ENCODE measurements at regions not wholly inside any gene's neighbourhood (a gene's known extent, or its start where the extent isn't known, plus 50 kb on each side); places are given as distances from the start of the nearest gene placed in this dataset.

DNA sequence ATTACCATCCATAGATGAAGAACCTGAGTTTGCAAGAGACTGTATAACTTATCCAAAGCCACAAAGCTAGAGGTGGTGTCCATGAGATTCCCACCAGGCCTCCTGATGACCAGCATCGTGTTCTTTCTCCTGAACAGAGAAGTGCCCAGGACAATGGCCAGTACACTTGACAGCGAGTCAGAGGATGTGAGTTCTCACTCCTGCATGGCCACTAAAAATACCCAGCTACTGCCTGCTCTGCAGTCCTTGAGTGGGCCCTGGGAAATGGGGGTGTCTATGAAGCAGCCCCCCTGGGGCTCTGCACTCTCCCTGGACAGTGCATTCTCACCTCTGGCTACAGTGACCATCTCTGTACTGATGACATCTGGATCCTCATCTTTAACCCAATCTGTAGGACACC is 201.2 kb downstream of the RPLP1 start:
- Histone ChIP-seq H2AFZ (replicated peaks; ENCODE audit: low read length, poor library complexity) (no peak overlapping the region), H4K20me1 (ENCODE audit: insufficient read depth, low read length) (no peaks in the 10 kb centered on the region), H3K4me2 (ENCODE audit: low read depth, low read length) (no peak overlapping the region), H2AK5ac (ENCODE audit: low read depth, low read length) (no peak overlapping the region), H3K56ac (ENCODE audit: extremely low read depth, insufficient read depth, low read length) (no peak overlapping the region), H3K36me3 (ENCODE audit: control insufficient read depth, insufficient read depth, low read length) (no peaks in the 10 kb centered on the region), H4K8ac (ENCODE audit: low read depth in 2 of 2, low read length in 2 of 2) (no peak overlapping the region), H2BK20ac (ENCODE audit: low read depth, low read length) (no peak overlapping the region), H3K18ac (ENCODE audit: low read depth, low read length) (no peak overlapping the region), H3K9me3 (ENCODE audit: control insufficient read depth, insufficient read depth, low read length) (peaks cover 4% of the 10 kb centered on the region; the same call in 1 of the 2 replicates), H3K79me1 (ENCODE audit: low read depth in 1 of 2, low read length in 2 of 2) (no peaks in the 10 kb centered on the region), H2AK9ac (replicated peaks; ENCODE audit: low read depth, low read length, poor library complexity) (no peak overlapping the region), H3K4me1 (ENCODE audit: control insufficient read depth, insufficient read depth, low read length) (no peaks in the 10 kb centered on the region), H2BK120ac (ENCODE audit: low read depth, low read length) (no peak overlapping the region), H2BK15ac (ENCODE audit: low read depth, low read length) (no peak overlapping the region), H3K27me3 (ENCODE audit: control insufficient read depth, insufficient read depth, low read length) (peaks cover 61% of the 10 kb centered on the region), H3K9me1 (ENCODE audit: insufficient read depth, low read length) (no peaks in the 10 kb centered on the region), H3K14ac (replicated peaks; ENCODE audit: low read depth, low read length) (no peak overlapping the region), H4K5ac (ENCODE audit: low read depth, low read length) (no peak overlapping the region), H4K91ac (ENCODE audit: insufficient read depth, low read depth, low read length) (no peak overlapping the region), H3K23ac (ENCODE audit: low read depth, low read length) (no peak overlapping the region), H3K4me3 (ENCODE audit: insufficient read depth, low read depth, low read length) (no peak overlapping the region), H3K4ac (ENCODE audit: low read depth, low read length) (no peak overlapping the region), H3K9ac (ENCODE audit: low read depth, low read length) (no peak overlapping the region), H2BK5ac (ENCODE audit: low read depth, low read length, poor library complexity, severe bottlenecking) (no peak overlapping the region), H3K27ac (ENCODE audit: insufficient read depth, low read length) (no peak overlapping the region)
- dilution Hi-C loops (cut with HindIII; ENCODE audit: low sequenced_read_pairs, unreplicated experiment): no loop called here
- POLR2A ChIA-PET (ENCODE audit: unreplicated experiment): no interaction called here
- CTCF ChIA-PET: no interaction called here
- TF ChIP-seq RAD21 (IDR thresholded peaks at IDR 0.05; ENCODE audit: low read length): no peak
- TF ChIP-seq MAZ (IDR thresholded peaks at IDR 0.05; ENCODE audit: borderline replicate concordance, low read depth, low read length): no peak
- TF ChIP-seq MXI1 (IDR thresholded peaks at IDR 0.05; ENCODE audit: borderline replicate concordance, low read depth, low read length): no peak
- TF ChIP-seq FOS (IDR thresholded peaks at IDR 0.05; ENCODE audit: low read depth, low read length): no peak
- TF ChIP-seq MAFK (IDR thresholded peaks at IDR 0.05; ENCODE audit: low read depth, low read length): no peak
- TF ChIP-seq BHLHE40 (IDR thresholded peaks at IDR 0.05; ENCODE audit: low read depth, low read length): no peak
- no peak for TF ChIP-seq RFX5 (IDR thresholded peaks at IDR 0.05; ENCODE audit: low read depth, low read length)
- no peak for TF ChIP-seq POLR2A (IDR thresholded peaks at IDR 0.05; ENCODE audit: low read depth, low read length)
- TF ChIP-seq CEBPB (IDR thresholded peaks at IDR 0.05; ENCODE audit: low read depth, low read length): no peak
- in situ Hi-C loops (cut with MboI; ENCODE audit: low sequenced_read_pairs): no loop called here
- ATAC-seq (ENCODE audit: low read depth) (no peak), DNase-seq (no peak)
- no CpG with 5 or more reads among the region's 2 CpGs for WGBS, 2 experiments (ENCODE audit: extremely low coverage in 2 of 2, insufficient read length in 1 of 2)
- intact Hi-C loops (cut with micrococcal nuclease): no loop called here
- BruUV-seq (replicated peaks): no TSS peak
